ENCODE measurements at regions not wholly inside any gene's neighbourhood (a gene's known extent, or its start where the extent isn't known, plus 50 kb on each side); places are given as distances from the start of the nearest gene placed in this dataset.

- WGBS, 5 donors = 62 to 78% (median 68%) methylated on average over 4 of the region's 4 CpGs
- DNase-seq = no peak
- Histone ChIP-seq H3K27ac (no peak overlapping the region), H3K4me1 (peaks cover 0 to 18% (median 0%) of the 10 kb centered on the region in 6 donors), H3K36me3 (no peaks in the 10 kb centered on the region), H3K4me3 (no peak overlapping the region), H3K27me3 (replicated peaks in 1 of 7) (peaks cover 0 to 17% (median 0%) of the 10 kb centered on the region in 7 donors), H3K9me3 (no peaks in the 10 kb centered on the region)
- TF ChIP-seq POLR2AphosphoS5 (IDR thresholded peaks at IDR 0.05) = no peak
- no peak for TF ChIP-seq CTCF (IDR thresholded peaks at IDR 0.05 in 8 of 11, conservative IDR thresholded peaks at IDR 0.05 in 3 of 11)
- no peak for TF ChIP-seq POLR2A (IDR thresholded peaks at IDR 0.05)
- intact Hi-C loops (cut with DNase I; ENCODE audit: low total_unique reads) = no loop called here
Observed at GRCh38 chr1:213615226-213615916, 372.4 kb upstream of the PROX1 start.

- H3K4me1 ChIP-seq = peaks cover 0 to 18% (median 0%) of the 10 kb centered on the region in 6 donors
- peaks cover 0 to 17% (median 0%) of the 10 kb centered on the region in 7 donors for H3K27me3 ChIP-seq (replicated peaks in 1 of 7)
- no peaks in the 10 kb centered on the region for H3K9me3 ChIP-seq
- no peak for DNase-seq
- TF ChIP-seq POLR2AphosphoS5 (IDR thresholded peaks at IDR 0.05) (no peak), POLR2A (IDR thresholded peaks at IDR 0.05) (no peak), CTCF (IDR thresholded peaks at IDR 0.05 in 8 of 11, conservative IDR thresholded peaks at IDR 0.05 in 3 of 11) (no peak)
- no peaks in the 10 kb centered on the region for H3K36me3 ChIP-seq
- no peak overlapping the region for H3K4me3 ChIP-seq
- no peak overlapping the region for H3K27ac ChIP-seq
- intact Hi-C loops (cut with DNase I; ENCODE audit: low total_unique reads) = no loop called here
Observed at GRCh38 chr1:213617133-213617532, 370.6 kb upstream of the PROX1 start.

GRCh38 chr1:213618094-213618493, 369.7 kb upstream of the PROX1 start:
- WGBS, 5 donors = 23 to 52% (median 33%) methylated on average over 1 of the region's 1 CpG
- Histone ChIP-seq H3K36me3 (no peaks in the 10 kb centered on the region), H3K9me3 (no peaks in the 10 kb centered on the region), H3K4me3 (no peak overlapping the region), H3K4me1 (peaks cover 0 to 18% (median 0%) of the 10 kb centered on the region in 6 donors), H3K27ac (peak overlapping the region in 3 of 8 donors; percentile 10 to 23 (median 19)), H3K27me3 (replicated peaks in 1 of 7) (peaks cover 0 to 17% (median 0%) of the 10 kb centered on the region in 7 donors)
- no peak for TF ChIP-seq CTCF (IDR thresholded peaks at IDR 0.05 in 8 of 11, conservative IDR thresholded peaks at IDR 0.05 in 3 of 11)
- TF ChIP-seq POLR2A (IDR thresholded peaks at IDR 0.05) = no peak
- no peak for TF ChIP-seq POLR2AphosphoS5 (IDR thresholded peaks at IDR 0.05)
- DNase-seq = no peak
- intact Hi-C loops (cut with DNase I; ENCODE audit: low total_unique reads) = no loop called here

- intact Hi-C loops (cut with DNase I; ENCODE audit: low total_unique reads) = no loop called here
- peak overlapping the region in 1 of 8 donors; percentile 12 for H3K27ac ChIP-seq
- WGBS, 5 donors = 83 to 96% (median 92%) methylated on average over 1 of the region's 1 CpG
- H3K4me3 ChIP-seq = no peak overlapping the region
- H3K36me3 ChIP-seq = no peaks in the 10 kb centered on the region
- no peak for DNase-seq
- no peaks in the 10 kb centered on the region for H3K9me3 ChIP-seq
- TF ChIP-seq POLR2AphosphoS5 (IDR thresholded peaks at IDR 0.05) (no peak), CTCF (IDR thresholded peaks at IDR 0.05 in 8 of 11, conservative IDR thresholded peaks at IDR 0.05 in 3 of 11) (no peak), POLR2A (IDR thresholded peaks at IDR 0.05) (no peak)
- H3K27me3 ChIP-seq (replicated peaks in 1 of 7) = peaks cover 0 to 17% (median 0%) of the 10 kb centered on the region in 7 donors
- peaks cover 0 to 14% (median 0%) of the 10 kb centered on the region in 6 donors for H3K4me1 ChIP-seq
Observed at GRCh38 chr1:213619026-213619425, 368.7 kb upstream of the PROX1 start.
